Right atrium auricular region (tissue), 2 donors: ENCODE measurements at regions not wholly inside any gene's neighbourhood (a gene's known extent, or its start where the extent isn't known, plus 50 kb on each side); places are given as distances from the start of the nearest gene placed in this dataset.

Experiments used
- DNase-seq: peaks from one replicate; pipeline ENCODE4 v3.0.0-alpha.2; 2019; ENCODE audit warnings: low spot score
- H3K27ac ChIP-seq, 2 donors: fragments of 200-600 bp; sonication (generic); 1 replicate in 1 of 2; 2 replicates in 1 of 2; pipeline ENCODE4 v1.5.1; 2016 to 2019
- H3K27me3 ChIP-seq, 2 donors: fragments of 200-600 bp; sonication (generic); one replicate each; pipeline versions ENCODE4 v1.5.1 to v1.6.0; 2017 to 2019
- H3K36me3 ChIP-seq: fragments of 200-600 bp; sonication (generic); one replicate; pipeline ENCODE4 v1.5.1; 2016
- H3K4me1 ChIP-seq, 2 donors: fragments of 200-600 bp; sonication (generic); one replicate each; pipeline versions ENCODE4 v1.5.1 to v1.6.0; 2017 to 2019
- H3K4me3 ChIP-seq, 2 donors: fragments of 200-600 bp; sonication (generic); 1 replicate in 1 of 2; 2 replicates in 1 of 2; pipeline ENCODE4 v1.5.1; 2017 to 2019; ENCODE audit warnings: mild to moderate bottlenecking in 1 of 2, moderate library complexity in 1 of 2
- H3K9me3 ChIP-seq, 2 donors: fragments of 200-600 bp; sonication (generic); one replicate each; pipeline ENCODE4 v1.5.1; 2019
- CTCF ChIP-seq, 2 donors: fragments of 200-600 bp; sonication (generic); IDR thresholded peaks; one replicate each; pipeline ENCODE4 v1.5.1; 2019; ENCODE audit warnings: antibody characterized with exemption in 2 of 2

GRCh38 chr2:64704161-64704560, 50.4 kb upstream of the SERTAD2 start:
- H3K27me3 ChIP-seq, result no peaks in the 10 kb centered on the region
- H3K27ac ChIP-seq, result no peak overlapping the region
- TF ChIP-seq CTCF (IDR thresholded peaks at IDR 0.05), result no peak
- H3K4me1 ChIP-seq, result no peaks in the 10 kb centered on the region
- no peaks in the 10 kb centered on the region for H3K9me3 ChIP-seq
- DNase-seq, result no peak
- no peak overlapping the region for H3K4me3 ChIP-seq
- H3K36me3 ChIP-seq, result no peaks in the 10 kb centered on the region

- no peak for DNase-seq
- TF ChIP-seq CTCF (IDR thresholded peaks at IDR 0.05), result no peak
- Histone ChIP-seq H3K27me3 (no peaks in the 10 kb centered on the region), H3K27ac (no peak overlapping the region), H3K36me3 (no peaks in the 10 kb centered on the region), H3K4me1 (no peaks in the 10 kb centered on the region), H3K4me3 (no peak overlapping the region), H3K9me3 (no peaks in the 10 kb centered on the region)
Measured at GRCh38 chr2:64704996-64705395, 51.3 kb upstream of the SERTAD2 start.

- TF ChIP-seq CTCF (IDR thresholded peaks at IDR 0.05), result no peak
- Histone ChIP-seq H3K27me3 (no peaks in the 10 kb centered on the region), H3K4me1 (no peaks in the 10 kb centered on the region), H3K4me3 (no peak overlapping the region), H3K9me3 (no peaks in the 10 kb centered on the region), H3K36me3 (no peaks in the 10 kb centered on the region), H3K27ac (no peak overlapping the region)
- DNase-seq, result no peak
Measured at GRCh38 chr2:64707276-64707675, 53.6 kb upstream of the SERTAD2 start.

GRCh38 chr2:64708829-64709228, 55.1 kb upstream of the SERTAD2 start:
- no peaks in the 10 kb centered on the region for H3K4me1 ChIP-seq
- DNase-seq, result no peak
- H3K36me3 ChIP-seq, result no peaks in the 10 kb centered on the region
- H3K4me3 ChIP-seq, result no peak overlapping the region
- H3K9me3 ChIP-seq, result no peaks in the 10 kb centered on the region
- TF ChIP-seq CTCF (IDR thresholded peaks at IDR 0.05), result no peak
- no peaks in the 10 kb centered on the region for H3K27me3 ChIP-seq
- no peak overlapping the region for H3K27ac ChIP-seq

GRCh38 chr2:64711252-64711800, 57.6 kb upstream of the SERTAD2 start:
- no peak for DNase-seq
- Histone ChIP-seq H3K4me3 (no peak overlapping the region), H3K9me3 (no peaks in the 10 kb centered on the region), H3K4me1 (no peaks in the 10 kb centered on the region), H3K36me3 (no peaks in the 10 kb centered on the region), H3K27ac (no peak overlapping the region), H3K27me3 (no peaks in the 10 kb centered on the region)
- no peak for TF ChIP-seq CTCF (IDR thresholded peaks at IDR 0.05)

GRCh38 chr2:64713686-64714085, 60.0 kb upstream of the SERTAD2 start:
- DNase-seq, result no peak
- H3K4me1 ChIP-seq, result no peaks in the 10 kb centered on the region
- no peaks in the 10 kb centered on the region for H3K9me3 ChIP-seq
- H3K27me3 ChIP-seq, result no peaks in the 10 kb centered on the region
- H3K4me3 ChIP-seq, result no peak overlapping the region
- TF ChIP-seq CTCF (IDR thresholded peaks at IDR 0.05), result no peak
- no peak overlapping the region for H3K27ac ChIP-seq
- H3K36me3 ChIP-seq, result no peaks in the 10 kb centered on the region
